ENCODE measurements at regions not wholly inside any gene's neighbourhood (a gene's known extent, or its start where the extent isn't known, plus 50 kb on each side); places are given as distances from the start of the nearest gene placed in this dataset.
"Not testable (repeated sequence)": the region's sequence is repeated elsewhere in the genome, so short reads cannot be mapped to it uniquely, and the experiment has no call there.

DNA sequence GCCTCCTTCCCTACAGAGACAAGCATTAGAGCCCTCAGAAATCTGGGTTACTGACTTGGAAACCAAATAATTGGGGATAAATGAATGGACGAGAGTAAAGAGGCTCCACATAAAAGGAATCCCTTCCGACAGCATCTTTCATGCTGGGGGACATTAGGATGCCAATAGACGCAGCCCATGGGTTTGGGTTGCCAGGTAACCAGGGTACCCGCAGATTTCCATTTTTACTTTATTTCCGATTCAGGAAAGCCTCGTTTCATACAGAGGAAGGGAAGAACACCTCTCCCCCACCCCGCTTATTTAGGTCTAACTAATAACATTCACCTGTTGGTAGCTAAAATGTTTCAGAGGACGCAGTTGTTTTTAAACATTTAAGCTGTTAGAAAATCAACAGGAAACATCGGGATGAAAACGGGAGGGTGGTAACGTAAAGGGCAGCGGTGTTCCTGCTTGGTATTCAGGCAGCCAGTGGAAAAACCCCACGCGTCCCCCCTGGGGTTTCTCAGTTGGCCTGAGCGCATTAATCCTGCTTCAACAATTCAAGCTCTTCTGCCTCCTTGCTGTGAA lies 179.5 kb downstream of the YTHDC2 start:
- H3K27me3 Mint-ChIP-seq (ENCODE audit: low read depth): peaks cover 43% of the 10 kb centered on the region

DNA sequence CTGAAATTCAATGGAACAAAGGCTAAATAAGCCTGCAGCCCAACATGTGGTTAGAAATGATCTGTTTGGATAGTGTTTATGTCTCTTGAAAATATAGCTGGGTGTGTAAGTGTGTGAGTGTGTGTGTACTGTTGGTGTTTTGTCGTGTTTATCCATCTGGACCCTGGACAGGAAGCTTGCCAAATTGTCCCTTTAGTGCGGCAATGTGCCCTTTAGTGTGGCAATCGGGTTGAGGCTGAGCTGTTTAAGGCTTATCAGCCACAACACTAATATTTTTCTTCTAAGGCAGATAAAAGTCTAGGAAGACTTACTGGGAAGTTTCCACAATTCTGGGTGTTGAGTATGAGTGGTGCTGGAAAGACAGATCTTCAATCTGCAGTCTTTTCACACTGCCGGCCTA lies 180.2 kb downstream of the YTHDC2 start:
- DNase-seq (no peak), ATAC-seq (no peak)
- H3K27me3 Mint-ChIP-seq (ENCODE audit: low read depth): peaks cover 41% of the 10 kb centered on the region
- no peak overlapping the region for H3K4me3 Mint-ChIP-seq
- H3K9me3 Mint-ChIP-seq: no peaks in the 10 kb centered on the region
- H3K4me1 Mint-ChIP-seq (ENCODE audit: low read depth): no peaks in the 10 kb centered on the region
- no peaks in the 10 kb centered on the region for H3K36me3 Mint-ChIP-seq (ENCODE audit: insufficient read depth)

More for the DNA sequence above, 179.5 kb downstream of the YTHDC2 start:
- no peak overlapping the region for H3K4me3 Mint-ChIP-seq
- no peaks in the 10 kb centered on the region for H3K4me1 Mint-ChIP-seq (ENCODE audit: low read depth)
- DNase-seq: no peak
- ATAC-seq: no peak
- H3K9me3 Mint-ChIP-seq: no peaks in the 10 kb centered on the region
- no peaks in the 10 kb centered on the region for H3K36me3 Mint-ChIP-seq (ENCODE audit: insufficient read depth)

DNA sequence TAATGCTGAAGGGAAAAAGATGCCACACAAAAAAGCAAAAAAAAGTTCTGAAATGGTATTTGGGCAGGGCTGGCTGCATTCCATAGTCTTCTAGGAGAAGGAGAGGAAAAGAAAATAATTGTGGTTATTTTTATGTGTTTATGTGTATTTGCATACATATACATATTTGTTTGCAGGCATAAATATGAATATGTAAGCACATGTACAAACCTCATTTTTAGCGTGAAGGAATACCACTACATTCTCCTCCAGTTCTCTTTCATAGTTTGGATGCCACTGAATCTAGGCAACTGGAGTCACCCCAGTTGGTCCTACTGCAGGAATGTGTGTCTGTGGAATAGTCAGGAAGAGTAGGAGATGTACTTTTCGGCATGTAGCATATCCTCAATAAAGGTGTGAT lies 181.1 kb downstream of the YTHDC2 start:
- no peak overlapping the region for H3K4me3 Mint-ChIP-seq
- no peaks in the 10 kb centered on the region for H3K36me3 Mint-ChIP-seq (ENCODE audit: insufficient read depth)
- no peaks in the 10 kb centered on the region for H3K4me1 Mint-ChIP-seq (ENCODE audit: low read depth)
- peaks cover 37% of the 10 kb centered on the region for H3K27me3 Mint-ChIP-seq (ENCODE audit: low read depth)
- DNase-seq (no peak), ATAC-seq (no peak)
- no peaks in the 10 kb centered on the region for H3K9me3 Mint-ChIP-seq

DNA sequence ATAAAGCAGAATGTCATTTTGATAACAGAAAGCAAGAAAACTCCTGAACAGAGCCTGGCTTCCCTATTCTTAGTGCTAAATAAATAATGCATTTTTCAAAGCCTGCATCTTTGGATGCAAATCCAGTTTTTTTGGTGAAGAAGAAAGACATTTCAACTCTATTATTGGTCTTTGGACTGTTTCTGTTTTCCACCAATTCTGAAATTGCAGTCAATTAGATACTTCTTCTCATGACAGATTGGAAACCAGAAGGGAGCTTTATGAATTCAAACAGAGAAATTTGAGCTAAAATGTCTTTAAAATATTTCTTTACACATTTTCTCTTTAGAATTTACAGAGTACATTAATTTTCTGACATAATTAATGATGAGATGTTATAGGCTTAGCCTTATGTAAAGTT lies 189.8 kb downstream of the YTHDC2 start:
- DNase-seq: no peak
- no peaks in the 10 kb centered on the region for H3K4me1 Mint-ChIP-seq (ENCODE audit: low read depth)
- H3K27me3 Mint-ChIP-seq (ENCODE audit: low read depth): peaks cover 5% of the 10 kb centered on the region
- no peaks in the 10 kb centered on the region for H3K36me3 Mint-ChIP-seq (ENCODE audit: insufficient read depth)
- ATAC-seq: no peak
- H3K9me3 Mint-ChIP-seq: peaks cover 14% of the 10 kb centered on the region
- H3K4me3 Mint-ChIP-seq: no peak overlapping the region

DNA sequence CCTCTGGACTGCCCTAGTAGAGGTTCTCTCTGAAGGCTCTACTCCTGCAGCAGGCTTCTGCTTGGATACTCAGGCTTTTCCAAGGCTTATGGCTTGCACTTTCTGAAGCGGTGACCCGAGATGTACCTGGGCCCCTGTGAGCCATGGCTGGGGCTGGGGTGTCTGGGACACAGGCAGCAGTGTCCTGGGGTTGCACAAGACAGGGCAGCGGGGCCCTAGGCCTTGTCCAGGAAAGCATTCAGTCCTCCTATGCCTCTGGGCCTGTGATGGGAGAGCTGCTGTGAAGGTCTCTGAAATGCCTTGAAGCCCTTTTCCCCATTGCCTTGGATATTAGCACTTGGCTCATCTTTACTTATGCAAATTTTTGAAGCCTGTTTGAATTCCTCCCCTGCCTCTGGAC lies 192.2 kb downstream of the YTHDC2 start:
- Mint-ChIP-seq H3K36me3 (ENCODE audit: insufficient read depth) (no peaks in the 10 kb centered on the region), H3K27me3 (ENCODE audit: low read depth) (peaks cover 7% of the 10 kb centered on the region), H3K4me3 (no peak overlapping the region), H3K4me1 (ENCODE audit: low read depth) (no peaks in the 10 kb centered on the region), H3K9me3 (peaks cover 14% of the 10 kb centered on the region)
- ATAC-seq: no peak
- DNase-seq: no peak

DNA sequence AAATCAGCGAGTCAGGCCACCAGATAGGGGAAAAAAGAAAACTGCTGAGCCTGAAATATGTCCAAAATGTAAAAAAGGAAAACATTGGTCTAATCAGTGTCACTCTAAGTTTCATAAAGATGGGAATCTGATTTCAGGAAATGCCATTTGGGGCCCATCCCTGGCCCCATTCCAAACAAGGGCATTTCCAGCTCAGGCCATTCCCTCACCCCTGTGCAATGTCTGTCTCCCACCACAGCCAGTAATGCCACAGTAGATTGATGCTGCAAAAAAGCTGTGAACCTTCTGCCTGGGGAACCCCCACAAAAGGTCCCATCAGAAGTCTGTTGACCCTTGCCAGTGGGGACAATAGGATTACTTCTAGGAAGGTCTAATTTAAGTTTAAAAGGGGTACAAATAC lies 199.6 kb downstream of the YTHDC2 start:
- H3K4me3 Mint-ChIP-seq: no peak overlapping the region
- ATAC-seq (no peak), DNase-seq (no peak)
- peaks cover 18% of the 10 kb centered on the region for H3K9me3 Mint-ChIP-seq
- H3K27me3 Mint-ChIP-seq (ENCODE audit: low read depth): peaks cover 2% of the 10 kb centered on the region
- no peaks in the 10 kb centered on the region for H3K36me3 Mint-ChIP-seq (ENCODE audit: insufficient read depth)
- no peaks in the 10 kb centered on the region for H3K4me1 Mint-ChIP-seq (ENCODE audit: low read depth)

DNA sequence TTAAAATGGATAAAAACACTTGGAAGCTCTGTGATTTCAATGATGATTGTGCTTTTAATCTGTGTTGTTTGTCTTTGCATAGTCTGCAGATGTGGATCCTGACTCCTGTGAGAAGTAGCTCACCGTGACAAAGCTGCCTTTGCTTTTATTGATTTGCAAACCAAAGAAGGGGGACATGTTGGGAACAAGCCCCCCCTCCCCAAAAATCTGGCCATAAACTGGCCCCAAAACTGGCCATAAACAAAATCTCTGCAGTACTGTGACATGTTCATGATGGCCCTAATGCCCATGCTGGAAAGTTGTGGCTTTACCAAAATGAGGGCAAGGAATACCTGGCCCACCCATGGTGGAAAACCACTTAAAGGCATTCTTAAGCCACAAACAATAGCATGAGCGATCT lies 202.4 kb downstream of the YTHDC2 start:
- not testable (repeated sequence) for DNase-seq; H3K27me3 Mint-ChIP-seq (ENCODE audit: low read depth); H3K4me3 Mint-ChIP-seq; H3K4me1 Mint-ChIP-seq (ENCODE audit: low read depth); ATAC-seq; H3K36me3 Mint-ChIP-seq (ENCODE audit: insufficient read depth)
- H3K9me3 Mint-ChIP-seq: peaks cover 22% of the 10 kb centered on the region

DNA sequence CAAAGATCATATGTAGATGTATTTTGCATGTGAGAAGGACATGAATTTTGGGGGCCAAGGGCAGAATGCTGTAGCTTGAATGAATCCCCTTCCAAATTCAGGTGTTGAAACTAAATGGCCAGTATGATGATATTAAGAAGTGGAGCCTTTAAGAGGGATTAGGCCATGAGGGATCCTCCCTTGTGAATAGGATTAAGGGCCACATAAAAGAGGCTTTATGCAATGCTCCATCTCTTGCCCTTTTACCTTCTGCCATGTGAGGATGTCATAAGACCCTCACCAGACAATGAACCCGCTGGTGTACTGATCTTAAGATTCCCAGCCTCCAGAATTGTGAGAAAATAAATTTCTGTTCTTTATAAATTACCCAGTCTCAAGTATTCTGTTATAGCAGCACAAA lies 206.1 kb downstream of the YTHDC2 start:
- Mint-ChIP-seq H3K4me1 (ENCODE audit: low read depth) (no peaks in the 10 kb centered on the region), H3K36me3 (ENCODE audit: insufficient read depth) (no peaks in the 10 kb centered on the region), H3K27me3 (ENCODE audit: low read depth) (no peaks in the 10 kb centered on the region), H3K4me3 (no peak overlapping the region), H3K9me3 (peaks cover 16% of the 10 kb centered on the region)
- ATAC-seq: no peak
- no peak for DNase-seq

DNA sequence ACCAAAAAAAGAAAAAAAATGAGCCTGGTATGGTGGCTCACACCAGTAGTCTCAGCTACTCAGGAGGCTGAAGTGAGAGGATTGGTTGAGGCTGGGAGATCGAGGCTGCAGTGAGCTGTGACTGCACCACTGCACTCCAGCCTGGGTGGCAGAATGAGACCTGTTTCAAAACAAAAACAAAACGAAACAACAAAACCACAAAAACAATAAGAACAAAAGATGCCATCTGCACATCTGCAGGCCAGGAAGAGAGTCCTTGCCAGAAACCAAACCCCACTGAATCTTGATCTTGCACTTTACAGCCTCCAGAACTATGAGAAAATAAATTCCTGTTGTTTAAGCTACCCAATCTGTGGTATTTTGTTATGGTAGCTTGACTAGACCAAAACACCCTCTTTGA lies 207.7 kb downstream of the YTHDC2 start:
- no peak for ATAC-seq
- Mint-ChIP-seq H3K4me1 (ENCODE audit: low read depth) (no peaks in the 10 kb centered on the region), H3K9me3 (peaks cover 8% of the 10 kb centered on the region), H3K27me3 (ENCODE audit: low read depth) (no peaks in the 10 kb centered on the region), H3K4me3 (no peak overlapping the region), H3K36me3 (ENCODE audit: insufficient read depth) (no peaks in the 10 kb centered on the region)
- no peak for DNase-seq

DNA sequence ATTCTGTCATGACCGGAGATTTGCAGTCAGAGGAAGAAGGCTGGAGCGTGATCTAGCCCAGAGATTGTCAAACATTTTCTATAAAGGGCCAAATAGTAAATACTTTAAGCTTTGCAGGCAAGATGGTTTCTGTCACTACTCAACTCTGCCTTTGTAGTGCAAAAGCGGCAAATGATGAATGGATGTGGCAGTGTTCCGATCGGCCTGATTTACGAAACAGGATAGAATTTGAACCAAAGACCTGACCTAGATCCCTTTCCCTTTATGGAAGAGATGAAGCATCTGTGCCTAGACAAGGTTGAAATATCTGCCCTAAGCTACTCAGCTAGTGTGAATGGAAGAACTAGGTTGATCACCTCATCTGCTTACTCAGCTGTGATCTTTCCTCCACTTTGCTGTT lies 209.5 kb downstream of the YTHDC2 start:
- Mint-ChIP-seq H3K4me3 (no peak overlapping the region), H3K27me3 (ENCODE audit: low read depth) (no peaks in the 10 kb centered on the region), H3K9me3 (peaks cover 4% of the 10 kb centered on the region), H3K36me3 (ENCODE audit: insufficient read depth) (no peaks in the 10 kb centered on the region), H3K4me1 (ENCODE audit: low read depth) (no peaks in the 10 kb centered on the region)
- ATAC-seq: no peak
- DNase-seq: no peak

DNA sequence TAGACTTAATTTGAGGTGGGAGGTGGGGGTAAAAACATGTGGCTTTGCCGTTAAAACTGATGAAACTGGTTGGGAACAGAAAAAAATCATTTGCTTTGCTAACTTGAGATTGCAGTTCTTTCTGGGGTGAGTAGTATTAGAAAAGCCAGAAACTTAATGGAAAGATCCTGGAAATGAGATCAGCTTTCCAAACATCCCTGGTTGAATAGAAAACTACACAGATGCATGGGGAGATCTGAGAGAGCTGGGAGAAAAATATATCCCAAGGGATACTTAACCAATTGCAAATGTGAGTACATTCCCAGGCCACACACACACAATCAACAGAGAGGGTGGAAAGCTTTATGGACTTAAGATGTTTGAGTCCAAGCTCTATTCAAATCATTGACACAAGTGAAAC lies 222.3 kb downstream of the YTHDC2 start:
- Mint-ChIP-seq H3K36me3 (ENCODE audit: insufficient read depth) (no peaks in the 10 kb centered on the region), H3K27me3 (ENCODE audit: low read depth) (no peaks in the 10 kb centered on the region), H3K4me3 (no peak overlapping the region), H3K9me3 (no peaks in the 10 kb centered on the region), H3K4me1 (ENCODE audit: low read depth) (no peaks in the 10 kb centered on the region)
- no peak for ATAC-seq
- DNase-seq: no peak

DNA sequence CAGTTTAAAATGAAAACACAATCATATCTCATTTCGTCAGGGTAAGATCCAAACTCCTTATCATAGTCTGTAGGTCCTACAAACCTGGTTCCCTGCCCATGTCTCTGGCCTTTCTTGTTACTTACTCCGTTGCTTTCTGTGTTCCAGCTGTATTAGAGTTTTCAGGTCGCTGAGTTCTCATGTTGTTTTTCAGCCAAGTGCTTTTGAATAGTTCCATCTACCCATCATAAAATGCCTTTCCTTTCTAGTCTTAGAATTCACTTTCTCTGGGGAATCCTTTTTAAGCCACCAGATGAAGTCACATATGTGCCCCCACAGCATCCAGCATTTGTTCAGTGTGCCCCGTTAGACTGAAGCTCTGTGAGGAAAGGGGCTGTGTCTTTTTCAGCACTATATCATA lies 228.7 kb downstream of the YTHDC2 start:
- no peak for ATAC-seq
- no peak for DNase-seq
- H3K36me3 Mint-ChIP-seq (ENCODE audit: insufficient read depth): no peaks in the 10 kb centered on the region
- H3K27me3 Mint-ChIP-seq (ENCODE audit: low read depth): peaks cover 2% of the 10 kb centered on the region
- no peaks in the 10 kb centered on the region for H3K4me1 Mint-ChIP-seq (ENCODE audit: low read depth)
- no peak overlapping the region for H3K4me3 Mint-ChIP-seq
- no peaks in the 10 kb centered on the region for H3K9me3 Mint-ChIP-seq

DNA sequence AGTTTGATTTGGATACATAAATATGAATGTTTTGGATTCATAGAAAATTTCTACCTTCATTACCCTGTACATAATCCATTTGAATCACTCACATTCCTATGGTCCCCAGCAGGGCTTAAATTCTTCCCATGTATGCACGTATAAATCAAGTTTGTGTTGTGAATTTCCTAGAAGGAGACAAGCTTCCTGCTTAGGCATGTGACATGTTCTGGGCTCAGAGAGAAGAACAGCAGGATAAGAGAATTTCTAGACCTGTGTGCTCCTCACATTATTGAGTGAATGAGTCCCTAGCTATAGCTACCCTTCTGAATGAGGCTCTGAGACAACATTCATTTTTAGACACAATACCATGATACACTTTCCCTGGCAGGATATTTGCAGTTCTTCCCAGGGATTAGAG lies 229.1 kb downstream of the YTHDC2 start:
- no peaks in the 10 kb centered on the region for H3K4me1 Mint-ChIP-seq (ENCODE audit: low read depth)
- peaks cover 2% of the 10 kb centered on the region for H3K27me3 Mint-ChIP-seq (ENCODE audit: low read depth)
- DNase-seq (no peak), ATAC-seq (no peak)
- no peaks in the 10 kb centered on the region for H3K9me3 Mint-ChIP-seq
- H3K36me3 Mint-ChIP-seq (ENCODE audit: insufficient read depth): no peaks in the 10 kb centered on the region
- no peak overlapping the region for H3K4me3 Mint-ChIP-seq

DNA sequence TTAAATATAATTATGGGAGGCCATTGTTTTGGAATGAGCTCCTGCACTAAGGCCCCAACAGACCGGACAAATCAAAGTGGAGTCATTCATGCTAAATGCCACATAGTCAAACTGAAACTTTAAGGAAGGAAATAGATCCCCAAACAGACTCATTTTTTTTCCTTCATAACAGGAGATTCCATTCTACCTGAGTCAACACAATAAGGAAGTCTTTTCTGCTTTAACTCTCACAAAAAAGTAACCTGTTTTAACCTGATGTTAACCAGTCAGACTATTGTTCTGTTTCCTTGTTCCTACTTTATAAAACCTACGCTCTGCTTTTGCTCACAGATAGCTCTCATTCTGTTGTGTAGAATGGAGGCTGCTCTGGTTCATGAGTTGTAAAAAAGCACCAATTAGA lies 234.9 kb downstream of the YTHDC2 start:
- no peaks in the 10 kb centered on the region for H3K4me1 Mint-ChIP-seq (ENCODE audit: low read depth)
- no peak overlapping the region for H3K4me3 Mint-ChIP-seq
- no peaks in the 10 kb centered on the region for H3K9me3 Mint-ChIP-seq
- ATAC-seq: no peak
- H3K27me3 Mint-ChIP-seq (ENCODE audit: low read depth): peaks cover 2% of the 10 kb centered on the region
- DNase-seq: no peak
- no peaks in the 10 kb centered on the region for H3K36me3 Mint-ChIP-seq (ENCODE audit: insufficient read depth)

DNA sequence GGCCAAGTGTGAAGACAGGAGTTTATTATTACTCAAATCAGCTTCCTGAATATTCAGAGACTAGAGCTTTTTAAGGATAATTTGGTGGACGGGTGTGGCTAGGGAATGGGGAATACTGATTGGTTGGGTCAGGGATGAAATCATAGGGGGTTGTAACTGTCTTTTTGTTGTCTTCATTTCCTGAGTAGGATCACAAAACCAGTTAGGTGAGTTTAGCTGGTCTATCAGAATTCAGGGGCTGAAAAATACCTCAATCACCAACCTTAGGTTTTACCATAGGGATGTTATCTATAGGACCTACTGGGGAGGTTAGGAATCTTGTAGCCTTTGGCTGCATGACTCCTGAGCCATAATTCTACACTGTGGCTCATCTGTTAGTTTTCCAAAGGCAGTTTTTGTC lies 235.8 kb downstream of the YTHDC2 start:
- H3K9me3 Mint-ChIP-seq: no peaks in the 10 kb centered on the region
- no peak for DNase-seq
- no peak for ATAC-seq
- H3K36me3 Mint-ChIP-seq (ENCODE audit: insufficient read depth): no peaks in the 10 kb centered on the region
- no peak overlapping the region for H3K4me3 Mint-ChIP-seq
- no peaks in the 10 kb centered on the region for H3K27me3 Mint-ChIP-seq (ENCODE audit: low read depth)
- H3K4me1 Mint-ChIP-seq (ENCODE audit: low read depth): no peaks in the 10 kb centered on the region

DNA sequence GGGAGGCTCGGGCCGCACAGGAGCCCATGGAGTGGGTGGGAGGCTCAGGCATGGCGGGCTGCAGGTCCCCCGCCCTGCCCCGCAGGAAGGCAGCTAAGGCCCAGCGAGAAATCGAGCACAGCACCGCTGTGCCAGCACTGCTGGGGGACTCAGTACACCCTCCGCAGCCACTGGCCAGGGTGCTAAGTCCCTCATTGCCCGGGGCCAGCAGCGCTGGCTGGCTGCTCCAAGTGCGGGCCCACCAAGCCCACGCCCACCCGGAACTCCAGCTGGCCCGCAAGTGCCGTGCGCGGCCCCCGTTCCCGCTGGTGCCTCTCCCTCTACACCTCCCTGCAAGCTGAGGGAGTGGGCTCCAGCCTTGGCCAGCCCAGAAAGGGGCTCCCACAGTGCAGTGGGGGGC lies 239.7 kb downstream of the YTHDC2 start:
- H3K27me3 Mint-ChIP-seq (ENCODE audit: low read depth); H3K4me1 Mint-ChIP-seq (ENCODE audit: low read depth); DNase-seq; H3K4me3 Mint-ChIP-seq; H3K9me3 Mint-ChIP-seq; H3K36me3 Mint-ChIP-seq (ENCODE audit: insufficient read depth); ATAC-seq: not testable (repeated sequence)

All from activated T-cell treated with anti-CD3 and anti-CD28 coated beads, Interleukin-2, amount 50 U/mL, for 4 hours (primary cell).